OCI-LY3 (cell line): ENCODE measurements at regions not wholly inside any gene's neighbourhood (a gene's known extent, or its start where the extent isn't known, plus 50 kb on each side); places are given as distances from the start of the nearest gene placed in this dataset.

Experiments used
- CTCF ChIP-seq: fragments of 200-600, 300-600 bp; sonication (generic); IDR thresholded peaks from 2 replicates; pipeline ENCODE4 v1.5.1; 2014; ENCODE audit warnings: antibody characterized with exemption, low read length, low read depth
- EZH2phosphoT487 ChIP-seq: fragments of 200-600 bp; shearing (Covaris generic); IDR thresholded peaks from 2 replicates; pipeline ENCODE4 v1.6.1; 2018; ENCODE audit warnings: antibody characterized with exemption, mixed run types, low read depth

GRCh38 chr1:195701149-195701548 lies 907.1 kb downstream of the KCNT2 start:
- no peak for TF ChIP-seq CTCF
- TF ChIP-seq EZH2phosphoT487, result no peak
